HG02943 (cell line): ENCODE measurements at regions not wholly inside any gene's neighbourhood (a gene's known extent, or its start where the extent isn't known, plus 50 kb on each side); places are given as distances from the start of the nearest gene placed in this dataset.
"Not testable (repeated sequence)": the region's sequence is repeated elsewhere in the genome, so short reads cannot be mapped to it uniquely, and the experiment has no call there.

Experiments
- ATAC-seq: cut with Tn5 transposase; IDR thresholded peaks from one replicate; pipeline ENCODE4 v1.9.1; 2021; ENCODE audit warnings: mild to moderate bottlenecking, low read depth, moderate library complexity; ENCODE audit not compliant: unreplicated experiment

DNA sequence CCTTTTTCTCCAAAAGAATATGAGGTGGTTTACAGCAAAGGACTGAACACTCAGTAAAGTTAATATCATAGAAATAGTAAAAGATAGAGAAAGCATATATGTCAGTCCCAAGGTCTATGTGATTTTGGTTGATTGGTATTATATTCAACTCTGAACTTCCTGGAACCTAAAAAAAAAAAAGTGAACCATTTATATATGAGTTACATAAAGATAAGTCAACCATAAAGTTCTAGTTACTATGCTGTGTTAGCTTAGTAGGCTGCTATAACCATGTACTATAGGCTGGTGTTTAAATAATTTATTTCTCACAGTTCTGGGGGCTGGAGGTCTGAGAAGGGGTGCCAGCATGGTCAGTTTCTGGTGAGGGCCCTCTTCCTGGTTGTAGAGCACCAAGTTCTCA lies 475.6 kb downstream of the KLF12 start:
- ATAC-seq = no peak

DNA sequence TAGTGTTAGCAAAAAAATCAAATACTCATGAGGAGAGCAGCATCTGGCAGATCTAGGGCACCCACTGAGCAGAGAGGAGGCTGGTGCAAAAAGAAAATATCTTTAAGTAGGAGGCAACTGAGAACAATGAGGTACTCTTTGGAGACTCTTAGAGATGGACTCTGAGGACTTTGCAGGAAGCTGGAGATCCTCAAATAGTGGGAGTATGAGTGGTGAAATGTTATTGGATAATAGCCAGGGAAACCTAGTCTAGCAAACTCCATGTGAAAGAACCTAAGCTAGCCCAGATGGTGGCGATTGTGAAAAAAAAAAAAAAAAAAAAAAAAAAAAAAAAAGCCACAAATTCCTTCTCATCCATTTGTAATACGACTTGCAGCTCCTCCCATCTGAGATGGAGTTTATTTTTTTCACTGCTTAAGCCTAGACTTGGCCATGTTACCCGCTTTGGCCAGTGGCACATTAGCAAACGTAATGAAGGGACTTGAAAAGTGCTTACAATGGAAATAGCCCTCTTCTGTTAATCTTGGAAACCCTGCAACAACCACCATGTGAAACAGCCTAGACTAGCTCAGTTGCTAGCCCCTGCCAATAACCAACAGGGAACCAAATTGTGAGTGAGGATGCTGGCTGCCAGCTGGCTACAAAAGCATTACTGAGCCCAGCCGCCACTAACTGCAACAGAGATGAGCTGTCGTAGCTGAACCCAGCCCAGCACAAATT lies 476.2 kb downstream of the KLF12 start:
- ATAC-seq = no peak

DNA sequence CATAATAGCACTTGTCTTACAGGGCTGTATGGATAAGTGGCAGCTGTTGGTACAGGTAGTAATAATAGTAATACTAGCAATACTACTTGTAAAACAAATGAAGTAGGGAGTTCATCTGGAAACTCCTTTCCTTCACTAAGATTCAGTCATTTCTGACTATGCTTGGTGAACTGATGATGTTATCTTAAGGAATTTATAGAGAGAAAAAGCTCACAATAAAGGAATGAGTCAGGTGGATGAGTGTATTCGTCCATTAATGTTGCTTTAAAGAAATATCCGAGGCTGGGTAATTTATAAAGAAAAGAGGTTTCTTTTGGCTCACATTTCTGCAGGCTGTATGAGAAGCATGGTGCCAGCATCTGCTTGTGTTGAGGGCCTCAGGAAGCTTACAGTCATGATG lies 477.3 kb downstream of the KLF12 start:
- ATAC-seq = no peak

DNA sequence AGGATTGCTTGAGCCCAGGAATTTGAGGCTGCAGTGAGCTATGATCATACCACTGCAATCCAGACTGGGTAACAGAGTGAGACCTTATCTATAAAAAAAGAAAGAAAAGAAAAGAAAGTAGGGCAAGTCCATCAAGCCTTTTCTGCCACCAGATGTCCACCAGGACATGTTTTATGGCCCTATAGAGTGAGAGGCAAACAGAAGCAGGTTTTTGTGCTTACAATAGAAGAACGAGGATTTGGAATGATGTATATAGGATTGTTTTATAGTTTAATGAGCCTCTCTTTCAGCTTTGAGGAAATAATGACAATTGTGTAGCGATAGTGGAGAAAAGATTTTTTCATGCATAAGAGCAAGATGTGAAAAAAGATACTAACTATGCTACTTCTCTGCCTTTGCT lies 480.5 kb downstream of the KLF12 start:
- no peak for ATAC-seq

DNA sequence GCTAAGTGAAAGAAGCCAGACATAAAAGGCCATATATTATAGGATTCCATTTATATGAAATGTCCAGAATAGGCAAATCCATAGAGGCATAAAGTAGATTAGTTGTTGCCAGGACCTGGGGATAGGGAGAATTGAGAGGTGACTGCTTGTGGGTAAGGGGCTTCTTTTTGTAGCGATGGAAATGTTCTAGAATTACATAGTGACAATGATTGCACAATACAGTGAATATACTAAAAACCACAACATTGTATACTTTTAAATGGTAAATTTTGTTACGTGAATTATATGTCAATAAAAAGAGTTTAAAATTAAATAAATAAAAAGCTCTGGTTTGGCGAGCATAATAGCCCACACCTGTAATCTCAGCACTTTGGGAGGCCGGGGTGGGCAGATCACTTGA lies 486.8 kb downstream of the KLF12 start:
- ATAC-seq = no peak

DNA sequence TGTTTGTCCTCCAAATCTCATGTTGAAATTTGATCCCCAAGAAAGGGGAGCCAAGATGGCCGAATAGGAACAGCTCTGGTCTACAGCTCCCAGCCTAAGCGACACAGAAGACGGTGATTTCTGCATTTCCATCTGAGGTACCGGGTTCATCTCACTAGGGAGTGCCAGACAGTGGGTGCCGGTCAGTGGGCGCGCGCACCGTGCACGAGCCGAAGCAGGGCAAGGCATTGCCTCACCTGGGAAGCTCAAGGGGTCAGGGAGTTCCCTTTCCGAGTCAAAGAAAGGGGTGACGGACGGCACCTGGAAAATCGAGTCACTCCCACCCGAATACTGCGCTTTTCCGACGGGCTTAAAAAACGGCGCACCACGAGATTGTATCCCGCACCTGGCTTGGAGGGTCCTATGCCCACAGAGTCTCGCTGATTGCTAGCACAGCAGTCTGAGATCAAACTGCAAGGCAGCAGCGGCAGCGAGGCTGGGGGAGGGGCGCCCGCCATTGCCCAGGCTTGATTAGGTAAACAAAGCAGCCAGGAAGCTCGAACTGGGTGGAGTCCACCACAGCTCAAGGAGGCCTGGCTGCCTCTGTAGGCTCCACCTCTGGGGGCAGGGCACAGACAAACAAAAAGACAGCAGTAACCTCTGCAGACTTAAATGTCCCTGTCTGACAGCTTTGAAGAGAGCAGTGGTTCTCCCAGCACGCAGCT lies 493.6 kb downstream of the KLF12 start:
- ATAC-seq = not testable (repeated sequence)

DNA sequence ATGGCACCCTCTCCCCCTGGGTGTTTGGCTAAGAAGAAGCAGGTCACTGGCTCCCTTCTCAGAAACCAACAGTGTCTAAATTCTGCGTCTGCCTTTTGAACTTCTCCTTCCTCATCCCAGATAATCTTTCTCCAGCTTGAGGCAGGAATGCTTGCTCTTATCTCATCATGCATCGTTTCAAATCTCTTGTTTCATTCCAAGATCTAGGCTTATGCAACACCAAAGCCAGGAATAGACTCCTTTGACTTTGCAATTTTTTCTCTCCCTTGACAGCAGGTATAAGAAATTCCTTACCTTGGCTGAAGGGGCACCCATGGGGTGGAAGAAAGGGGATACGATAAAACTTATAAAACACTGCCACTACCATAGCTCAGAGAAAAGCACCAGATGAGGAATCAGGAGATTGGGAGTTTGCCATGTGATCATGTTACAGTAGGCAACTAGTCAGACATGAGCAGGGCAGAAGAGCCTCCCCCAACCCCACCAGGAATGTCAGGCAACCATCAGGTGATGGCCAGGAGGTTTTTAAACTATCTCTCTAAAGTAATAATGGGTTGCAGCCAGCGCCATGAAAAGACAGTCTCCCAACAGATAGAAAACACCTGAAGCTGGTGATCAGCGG lies 498.9 kb downstream of the KLF12 start:
- ATAC-seq = no peak

DNA sequence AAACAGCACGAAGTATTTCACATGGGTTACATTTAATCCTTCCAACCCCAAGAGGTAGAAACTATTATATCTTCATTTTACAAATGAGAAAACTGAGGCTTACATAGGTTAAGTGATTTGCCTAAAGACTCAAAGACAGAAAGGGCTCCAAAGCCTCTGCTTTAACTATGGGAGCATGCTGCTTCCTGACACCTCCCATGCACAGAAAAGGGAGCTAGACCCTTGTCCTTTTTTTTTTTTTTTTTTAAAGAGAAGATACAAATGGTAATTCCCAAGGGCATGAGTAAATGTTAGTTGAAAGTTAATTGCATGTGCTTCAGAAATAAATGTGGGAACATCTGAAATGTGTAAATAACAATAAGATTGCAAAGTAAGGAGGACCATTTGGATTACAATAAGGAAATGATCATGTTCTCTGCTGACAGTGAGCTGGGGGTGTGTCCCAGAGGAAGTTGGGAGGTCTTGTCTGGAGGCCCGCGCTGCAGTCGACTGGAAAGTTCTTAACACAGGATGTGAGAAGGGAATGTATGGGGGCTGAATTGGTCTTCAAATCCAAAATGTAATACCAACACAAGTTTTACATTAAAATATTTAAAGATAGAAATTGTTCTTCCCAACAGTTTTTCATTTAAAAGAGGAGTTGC lies 500.3 kb downstream of the KLF12 start:
- ATAC-seq = no peak

DNA sequence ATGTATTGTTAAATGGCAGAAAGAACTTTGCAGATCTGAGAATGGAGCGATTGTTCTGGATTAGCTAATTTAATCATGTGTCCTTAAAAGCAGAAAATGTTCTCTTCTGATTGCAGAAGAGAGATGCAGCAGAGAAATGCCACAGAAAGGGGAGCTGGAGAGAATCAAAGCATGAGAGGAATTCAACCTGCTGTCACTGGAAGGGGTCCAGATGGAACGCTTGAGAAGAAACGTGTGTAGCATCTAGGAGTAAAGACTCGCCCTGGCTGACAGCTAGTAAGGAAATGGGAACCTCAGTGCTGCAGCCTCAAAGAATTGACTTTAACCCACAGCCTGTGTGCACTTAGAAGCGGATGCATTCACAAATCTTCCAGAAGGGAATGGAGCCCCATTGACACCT lies 502.8 kb downstream of the KLF12 start:
- ATAC-seq = no peak

DNA sequence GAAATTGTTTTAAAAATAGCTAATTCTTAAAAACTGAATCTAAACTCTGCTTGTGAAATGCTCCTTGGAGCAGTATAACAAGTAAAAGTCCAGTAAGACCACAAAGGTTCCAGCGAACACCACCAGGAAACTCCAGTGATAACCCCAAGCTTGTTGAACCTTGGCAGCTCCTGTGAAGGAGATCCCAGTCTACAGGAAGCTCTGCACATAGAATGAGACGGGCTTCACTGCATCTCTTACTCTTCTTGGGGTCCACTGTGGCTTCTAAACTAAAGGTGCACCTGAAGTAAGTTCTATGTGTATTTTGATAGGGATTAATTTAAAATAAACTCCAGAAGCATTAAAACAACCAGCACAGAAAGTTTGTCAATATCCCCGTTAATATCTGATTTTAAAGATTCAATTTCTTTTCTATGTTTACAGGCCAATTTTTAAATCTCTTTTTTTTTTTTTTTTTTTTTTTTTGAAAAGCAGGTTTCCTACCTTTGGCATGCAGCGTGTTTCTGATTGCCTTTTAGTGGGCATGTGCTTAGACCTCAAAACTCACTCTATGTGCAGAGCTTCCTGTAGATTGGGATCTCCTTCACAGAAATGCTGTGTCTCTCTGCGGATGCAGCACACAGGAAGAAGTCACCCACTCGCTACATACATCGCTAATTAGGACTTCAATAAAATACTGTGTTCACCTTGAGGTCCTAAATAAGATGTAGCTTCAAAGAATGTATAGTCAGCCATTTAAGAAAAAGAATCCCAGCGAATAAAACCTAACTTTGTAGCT lies 508.5 kb downstream of the KLF12 start:
- ATAC-seq = no peak

DNA sequence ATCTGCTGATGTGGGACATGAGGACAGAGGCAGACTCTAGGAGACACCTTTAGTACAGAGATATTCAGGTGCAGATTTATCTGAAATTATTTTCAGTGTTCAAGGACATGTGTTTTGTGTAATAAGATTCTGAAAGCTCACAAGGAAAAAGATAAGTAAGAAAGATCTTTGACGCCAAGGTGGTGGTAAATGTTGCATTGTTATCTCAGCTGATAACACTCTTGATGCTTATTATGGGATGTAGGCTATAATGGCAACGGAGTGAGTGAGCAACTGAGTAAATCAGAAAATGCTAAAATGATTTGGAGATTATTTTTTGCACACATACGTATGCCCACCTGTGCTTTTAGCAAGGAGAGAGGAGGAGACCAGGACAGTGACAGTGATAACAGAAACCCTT lies 510.9 kb downstream of the KLF12 start:
- ATAC-seq = no peak

DNA sequence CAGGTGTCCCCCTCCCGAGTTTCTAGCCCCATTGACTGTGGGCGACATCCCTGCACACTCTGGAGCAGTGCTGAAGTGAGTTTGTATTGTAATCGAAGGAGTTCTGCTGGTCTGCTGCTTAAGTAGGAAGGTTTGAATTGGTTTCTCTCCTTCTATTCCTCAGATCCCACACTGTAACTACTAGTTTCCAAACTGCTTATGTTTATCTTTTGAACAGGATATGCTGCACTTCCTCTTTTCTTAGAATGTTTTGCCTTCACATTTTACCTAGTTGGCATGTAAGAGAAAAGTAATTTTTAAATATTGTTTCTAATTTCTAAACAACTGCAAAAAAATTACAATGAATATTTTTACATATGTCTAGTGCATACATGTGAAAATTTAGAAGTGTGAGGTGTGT lies 511.8 kb downstream of the KLF12 start:
- no peak for ATAC-seq

DNA sequence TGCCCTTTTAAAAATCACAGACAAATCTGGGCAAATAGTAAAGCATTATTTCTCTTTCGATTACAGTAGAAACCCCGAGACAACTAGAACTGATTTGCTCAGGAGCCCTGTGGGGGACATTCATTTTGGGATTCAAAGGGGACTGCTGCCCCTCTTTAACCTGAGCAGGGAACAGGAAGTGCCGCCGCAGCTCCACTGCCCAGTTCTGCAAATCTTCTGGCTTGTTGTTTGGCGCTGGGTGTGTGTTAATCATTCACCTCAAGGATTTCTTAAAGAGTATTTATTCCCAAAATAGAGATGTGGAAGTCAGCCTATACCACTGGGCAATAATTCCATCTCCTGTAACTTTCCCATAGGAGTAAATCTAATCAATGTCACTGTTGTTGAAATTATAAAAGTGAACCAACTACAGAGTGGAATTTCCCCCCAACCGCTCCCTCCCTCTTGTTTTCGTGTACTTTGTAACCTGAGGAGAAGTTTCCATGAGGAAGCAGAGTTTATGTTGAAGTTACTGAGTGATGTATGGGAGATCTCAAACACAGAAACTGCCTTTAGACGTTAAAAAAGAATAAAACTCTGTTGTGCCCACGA lies 515.8 kb downstream of the KLF12 start:
- no peak for ATAC-seq

DNA sequence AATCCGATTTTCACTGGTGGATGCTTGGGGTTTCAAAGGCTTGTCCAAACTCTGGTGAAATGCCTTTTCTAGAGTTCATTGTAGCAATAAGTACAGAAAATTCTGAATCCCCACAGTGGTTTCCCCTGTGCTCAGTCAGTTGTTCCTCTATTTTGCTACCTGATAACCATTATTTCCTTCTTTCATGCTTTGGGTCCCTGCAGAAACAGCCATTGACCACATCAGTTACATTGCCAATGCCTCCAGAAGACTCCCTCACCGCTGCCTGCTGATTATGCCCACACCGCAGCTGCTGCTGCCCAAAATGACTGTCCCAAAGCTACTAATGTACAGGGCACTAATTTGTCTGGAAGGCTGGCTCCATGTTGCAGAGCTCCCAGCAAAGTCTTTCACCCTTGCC lies 517.3 kb downstream of the KLF12 start:
- no peak for ATAC-seq

DNA sequence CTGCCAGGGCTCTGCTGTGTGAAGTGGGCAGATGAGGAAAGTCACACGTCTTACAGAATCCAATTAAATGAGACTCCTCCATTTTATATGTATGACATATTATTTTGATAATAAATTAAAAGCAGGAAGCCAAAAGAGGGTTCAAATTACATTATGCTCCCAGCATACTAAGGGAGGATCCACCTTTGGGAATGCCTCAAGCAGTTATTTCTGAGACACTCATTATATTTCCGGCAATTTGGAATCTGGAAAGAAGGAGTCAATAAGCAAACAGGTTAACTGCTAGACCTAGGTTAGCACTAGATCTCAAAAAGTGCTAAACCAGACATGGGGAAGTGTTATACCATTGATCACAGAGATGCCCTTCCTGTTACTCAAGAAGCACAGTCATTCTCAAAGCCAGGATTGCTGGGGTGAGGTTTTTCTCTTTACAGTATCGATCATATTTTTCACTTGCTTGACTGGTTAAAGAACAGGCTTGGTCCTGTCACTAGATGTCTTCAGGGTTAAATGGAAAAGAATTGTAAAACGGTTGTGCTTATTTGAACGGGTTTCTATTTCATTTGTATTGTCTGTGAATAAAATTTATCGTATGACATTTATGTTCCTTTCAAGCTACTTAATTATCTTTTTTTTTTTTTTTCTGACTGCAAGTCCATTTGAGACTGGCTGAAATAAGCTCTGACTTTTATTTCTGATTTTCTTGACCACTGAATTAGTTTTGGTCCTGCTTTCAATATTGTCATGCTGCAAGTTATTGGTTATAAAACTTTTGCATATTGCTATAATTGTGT lies 523.2 kb downstream of the KLF12 start:
- ATAC-seq = no peak

DNA sequence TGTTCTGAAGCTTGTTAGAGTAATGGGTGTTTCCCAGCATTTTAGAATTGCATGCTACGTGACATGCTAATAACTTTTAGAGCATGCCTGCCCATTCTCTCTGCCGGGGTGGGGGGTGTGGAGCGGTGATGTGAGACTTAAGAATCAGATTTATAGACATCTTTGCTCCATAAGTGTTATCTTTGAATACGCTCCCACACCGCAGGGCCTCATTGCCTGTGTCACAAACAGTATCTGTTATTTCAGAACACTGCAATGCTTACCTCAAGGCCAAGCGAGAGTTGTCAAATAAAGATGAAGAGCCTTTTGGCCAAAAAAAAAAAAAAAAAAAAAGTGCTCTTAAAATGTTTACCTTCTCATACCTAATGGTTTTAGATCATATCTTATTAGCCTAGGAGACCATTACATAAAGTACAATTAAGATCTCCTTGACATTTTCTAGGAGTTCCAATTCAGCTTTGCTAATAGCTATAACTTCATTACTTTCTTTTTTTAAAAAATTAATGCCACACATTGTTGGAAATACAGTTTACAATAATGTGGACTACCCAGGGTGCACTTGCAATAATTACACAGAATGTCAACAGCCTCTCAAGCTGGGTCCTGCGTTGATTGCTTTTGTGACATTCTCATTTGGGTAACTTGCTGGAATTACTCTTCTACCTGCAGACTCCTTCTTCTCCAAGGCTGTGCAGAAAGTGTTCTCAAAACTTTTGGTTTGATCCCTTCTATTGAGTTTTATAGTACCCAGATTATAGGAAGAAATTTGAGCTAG lies 525.3 kb downstream of the KLF12 start:
- no peak for ATAC-seq

DNA sequence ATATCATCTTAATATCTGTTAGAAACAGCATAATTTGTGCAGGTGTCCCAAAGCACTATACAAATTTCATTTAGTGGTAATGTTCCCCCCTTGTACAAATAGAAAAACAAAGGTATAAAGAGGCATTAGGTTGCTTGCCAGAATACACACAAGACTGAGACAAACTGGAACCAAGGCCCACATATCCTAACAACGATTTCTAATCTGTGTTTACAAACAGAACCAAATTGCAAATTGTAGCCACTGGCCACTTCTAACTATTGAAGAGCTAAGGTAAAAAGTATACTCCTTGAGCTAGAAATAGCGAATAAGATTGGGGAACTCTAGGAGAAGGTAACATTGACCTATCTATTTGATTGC lies 526.1 kb downstream of the KLF12 start:
- ATAC-seq = no peak

DNA sequence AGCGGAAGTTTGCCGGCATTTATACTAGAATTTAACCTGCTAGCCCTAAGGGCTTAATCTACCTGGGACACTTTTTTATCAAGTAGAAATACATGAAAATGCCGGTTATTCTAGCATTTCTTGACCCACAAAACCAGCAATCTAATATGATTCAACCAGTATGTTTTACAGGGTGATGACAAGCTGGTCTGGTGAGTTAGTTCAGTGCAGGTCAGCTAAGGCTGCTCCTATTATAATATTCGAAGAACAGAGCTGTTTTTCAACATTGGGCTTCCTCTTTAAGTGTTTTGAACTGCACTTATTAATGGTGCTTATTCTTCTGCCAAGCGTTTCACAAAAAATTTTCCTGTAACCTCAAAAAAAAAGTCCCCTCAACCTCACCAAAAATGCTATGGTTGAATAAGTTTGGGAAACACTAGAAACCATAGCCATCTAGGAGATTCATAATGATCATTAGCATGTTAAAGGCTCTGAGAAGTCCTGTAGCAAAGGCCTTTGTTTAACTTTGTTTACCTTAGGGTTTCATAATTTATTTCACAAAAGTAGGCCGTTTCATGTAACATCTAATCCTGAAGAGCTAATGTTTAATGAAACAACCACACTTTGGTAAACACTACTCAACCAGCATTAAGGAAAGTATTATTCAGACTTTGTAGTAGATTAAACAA lies 526.6 kb downstream of the KLF12 start:
- no peak for ATAC-seq
